Epithelial cell of esophagus (primary cell): ENCODE measurements at regions not wholly inside any gene's neighbourhood (a gene's known extent, or its start where the extent isn't known, plus 50 kb on each side); places are given as distances from the start of the nearest gene placed in this dataset.

Source experiments
- DNase-seq: peaks from one replicate; pipeline ENCODE4 v3.0.0; 2010; ENCODE audit warnings: low read depth
- H3K4me3 ChIP-seq: 2 replicates; pipeline ENCODE4 v1.5.1; 2011; ENCODE audit warnings: mild to moderate bottlenecking, low read length, control low read depth
- CTCF ChIP-seq: IDR thresholded peaks from 2 replicates; pipeline ENCODE4 v1.5.1; 2011; ENCODE audit warnings: low read depth, mild to moderate bottlenecking, low read length, control low read depth, inconsistent platforms; ENCODE audit not compliant: insufficient read depth; ENCODE audit errors: missing control alignments

- H3K4me3 ChIP-seq, result no peak overlapping the region
- no peak for DNase-seq
- no peak for TF ChIP-seq CTCF
Measured at GRCh38 chr2:226637383-226637782, 162.2 kb downstream of the IRS1 start.

GRCh38 chr2:226636586-226636985 lies 163.0 kb downstream of the IRS1 start:
- no peak overlapping the region for H3K4me3 ChIP-seq
- TF ChIP-seq CTCF, result no peak
- no peak for DNase-seq

DNA sequence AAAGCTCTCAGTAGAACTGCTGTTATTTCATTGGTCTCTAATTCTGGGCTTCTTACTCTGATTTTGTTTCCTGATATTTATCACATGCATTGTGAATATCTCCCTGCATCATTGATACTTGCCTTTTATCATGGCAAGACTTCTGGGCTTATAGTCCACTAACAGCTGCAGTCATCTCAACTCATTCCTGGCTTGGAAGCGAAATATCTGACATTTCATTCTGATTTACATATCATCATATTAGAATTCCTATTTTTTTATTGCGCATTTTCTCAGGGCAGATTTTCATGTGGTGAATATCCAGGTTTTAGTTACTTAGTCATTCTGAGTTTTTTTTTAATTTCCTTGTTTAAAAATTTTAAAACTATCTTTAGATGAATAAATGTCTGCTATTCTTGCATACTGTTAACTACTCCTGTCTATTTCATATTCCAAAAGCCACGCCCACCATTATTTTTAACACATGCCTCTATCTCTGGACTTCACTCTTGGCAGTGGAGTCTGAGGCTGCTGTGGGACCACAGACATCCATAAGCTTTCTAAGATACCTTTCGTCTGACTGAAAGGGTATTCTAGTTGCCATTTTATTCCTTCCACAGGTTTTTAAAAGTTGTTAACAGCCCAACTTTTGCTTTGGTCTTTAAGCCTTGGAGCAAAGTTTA lies 164.5 kb downstream of the IRS1 start:
- H3K4me3 ChIP-seq, result no peak overlapping the region
- TF ChIP-seq CTCF, result no peak
- no peak for DNase-seq

- no peak for DNase-seq
- no peak for TF ChIP-seq CTCF
- no peak overlapping the region for H3K4me3 ChIP-seq
Measured at GRCh38 chr2:226631671-226632070, 167.9 kb downstream of the IRS1 start.

DNA sequence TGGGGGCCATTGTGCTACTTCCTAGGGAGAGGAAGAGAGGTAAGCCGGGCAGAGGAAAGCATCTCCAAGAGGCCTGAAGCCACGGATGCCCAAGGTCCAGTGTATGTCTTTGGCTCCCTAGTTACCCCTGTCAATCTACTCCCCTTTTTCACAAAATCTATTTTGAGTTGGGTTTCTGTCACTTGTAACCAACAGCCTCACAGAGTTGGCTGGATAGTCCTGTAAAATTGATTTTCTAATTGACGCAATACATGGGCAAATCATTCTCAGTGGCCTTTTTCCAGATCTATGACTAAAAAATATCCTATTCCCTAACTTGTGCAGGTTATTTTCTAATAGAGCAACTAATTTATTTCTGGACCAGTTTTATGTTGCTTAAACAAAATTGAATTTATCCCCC lies 168.4 kb downstream of the IRS1 start:
- no peak for DNase-seq
- H3K4me3 ChIP-seq, result no peak overlapping the region
- no peak for TF ChIP-seq CTCF

DNA sequence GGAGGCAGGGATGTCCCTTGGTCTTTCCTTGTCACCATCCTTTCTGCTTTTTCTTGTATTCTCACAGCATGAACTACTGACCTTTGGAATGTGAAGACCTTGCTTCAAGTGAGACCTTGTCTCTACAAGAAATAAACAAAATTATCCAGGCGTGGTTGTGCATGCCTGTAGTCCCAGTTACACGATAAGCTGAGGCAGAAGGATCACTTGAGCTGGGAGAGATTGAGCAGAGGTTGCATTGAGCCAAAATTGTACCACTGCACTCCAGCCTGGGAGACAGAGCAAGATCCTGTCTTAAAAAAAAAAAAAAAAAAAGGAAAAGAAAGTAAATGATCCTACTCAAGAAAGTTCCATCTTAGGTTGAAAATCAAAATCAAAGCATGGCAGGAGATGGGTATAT lies 173.7 kb downstream of the IRS1 start:
- H3K4me3 ChIP-seq, result no peak overlapping the region
- no peak for DNase-seq
- no peak for TF ChIP-seq CTCF

DNA sequence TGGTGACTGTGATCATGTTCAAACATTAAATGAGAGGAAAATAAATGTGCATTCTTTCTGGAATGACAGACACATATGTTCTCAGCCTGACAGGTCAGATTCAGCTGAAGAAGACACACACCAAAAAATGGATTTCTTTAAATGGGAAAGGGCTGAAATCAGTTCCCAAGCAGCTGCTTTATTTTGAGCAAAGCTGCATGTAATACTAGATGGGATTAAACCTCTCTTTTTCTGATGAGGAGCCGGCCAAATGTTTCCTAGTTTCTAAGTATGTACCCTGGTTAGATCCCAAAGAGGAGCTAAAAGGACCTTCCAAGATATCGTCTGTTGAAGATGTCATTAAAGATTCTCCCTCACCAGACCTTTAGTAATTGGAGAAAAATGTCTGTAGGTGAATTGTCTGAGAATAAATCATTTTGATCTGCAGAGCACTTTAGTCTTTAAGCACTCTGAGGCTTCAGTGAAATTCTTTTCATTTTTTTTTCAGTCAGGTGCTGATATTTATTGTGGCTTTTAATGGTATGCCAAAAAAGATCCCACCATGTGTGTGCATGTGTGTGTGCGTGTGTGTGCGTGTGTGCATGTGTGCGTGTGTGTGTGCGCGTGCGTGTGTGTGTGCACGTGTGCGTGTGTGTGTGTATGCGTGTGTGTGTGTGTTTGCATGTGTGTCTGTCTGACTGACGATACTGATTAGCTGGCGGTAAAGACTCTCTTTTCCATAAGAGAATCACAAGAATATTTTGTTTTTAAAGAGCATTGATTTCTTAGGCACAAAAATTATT lies 175.8 kb downstream of the IRS1 start:
- no peak for TF ChIP-seq CTCF
- no peak for DNase-seq
- H3K4me3 ChIP-seq, result no peak overlapping the region
